CD4-positive, CD25-positive, alpha-beta regulatory T cell (primary cell): ENCODE measurements at regions not wholly inside any gene's neighbourhood (a gene's known extent, or its start where the extent isn't known, plus 50 kb on each side); places are given as distances from the start of the nearest gene placed in this dataset.

Source experiments
- ATAC-seq, 2 donors: fragments of 150-1000 bp; cut with Tn5 transposase; one replicate each; pipeline ENCODE4 v1.10.0; 2021; ENCODE audit warnings: low read depth in 2 of 2, moderate number of reproducible peaks in 2 of 2, moderate library complexity in 1 of 2
- DNase-seq, 3 donors: peaks; one replicate each; pipeline versions ENCODE4 v3.0.0 to v3.0.0-alpha.2; 2012 to 2022; ENCODE audit warnings: mixed read lengths in 1 of 3
- H3K27ac ChIP-seq: one replicate; pipeline ENCODE4 v1.7.0; 2013; ENCODE audit warnings: mild to moderate bottlenecking, low read length; ENCODE audit not compliant: insufficient read depth, poor library complexity, severe bottlenecking
- H3K27me3 ChIP-seq: one replicate; pipeline ENCODE4 v1.7.0; 2013; ENCODE audit warnings: low read length; ENCODE audit not compliant: control insufficient read depth, insufficient read depth
- H3K36me3 ChIP-seq: one replicate; pipeline ENCODE4 v1.7.0; 2013; ENCODE audit warnings: mild to moderate bottlenecking, low read length, moderate library complexity; ENCODE audit not compliant: control insufficient read depth, insufficient read depth
- H3K4me1 ChIP-seq: 2 replicates; pipeline ENCODE4 v1.7.0; 2013; ENCODE audit warnings: mild to moderate bottlenecking, low read length; ENCODE audit not compliant: insufficient read depth, control insufficient read depth, poor library complexity, severe bottlenecking
- H3K4me3 ChIP-seq: one replicate; pipeline ENCODE4 v1.7.0; 2013; ENCODE audit warnings: low read depth, mild to moderate bottlenecking, low read length, moderate library complexity
- H3K9me3 ChIP-seq, 2 experiments: 1 replicate in 1 of 2; 2 replicates in 1 of 2; pipeline ENCODE4 v1.7.0; 2013; ENCODE audit warnings: low read length in 2 of 2, mild to moderate bottlenecking in 1 of 2, moderate library complexity in 1 of 2; ENCODE audit not compliant: control insufficient read depth in 2 of 2
- H3K27ac Mint-ChIP-seq, 3 donors: one replicate each; pipeline ENCODE4 v1.8.0; 2020 to 2022; ENCODE audit warnings: mild to moderate bottlenecking in 3 of 3, mixed read lengths in 3 of 3, moderate library complexity in 2 of 3
- H3K27me3 Mint-ChIP-seq: one replicate; pipeline ENCODE4 v1.8.0; 2022; ENCODE audit warnings: mild to moderate bottlenecking, mixed read lengths
- H3K36me3 Mint-ChIP-seq: one replicate; pipeline ENCODE4 v1.8.0; 2020; ENCODE audit warnings: mixed read lengths
- H3K4me1 Mint-ChIP-seq, 4 donors: one replicate each; pipeline ENCODE4 v1.8.0; 2020 to 2022; ENCODE audit warnings: mixed read lengths in 4 of 4, mild to moderate bottlenecking in 1 of 4
- H3K4me3 Mint-ChIP-seq, 4 donors: one replicate each; pipeline ENCODE4 v1.8.0; 2020 to 2022; ENCODE audit warnings: mild to moderate bottlenecking in 4 of 4, mixed read lengths in 4 of 4, moderate library complexity in 3 of 4
- H3K9me3 Mint-ChIP-seq, 7 donors: one replicate each; pipeline ENCODE4 v1.8.0; 2020 to 2022; ENCODE audit warnings: mixed read lengths in 7 of 7, mild to moderate bottlenecking in 3 of 7, moderate library complexity in 2 of 7

DNA sequence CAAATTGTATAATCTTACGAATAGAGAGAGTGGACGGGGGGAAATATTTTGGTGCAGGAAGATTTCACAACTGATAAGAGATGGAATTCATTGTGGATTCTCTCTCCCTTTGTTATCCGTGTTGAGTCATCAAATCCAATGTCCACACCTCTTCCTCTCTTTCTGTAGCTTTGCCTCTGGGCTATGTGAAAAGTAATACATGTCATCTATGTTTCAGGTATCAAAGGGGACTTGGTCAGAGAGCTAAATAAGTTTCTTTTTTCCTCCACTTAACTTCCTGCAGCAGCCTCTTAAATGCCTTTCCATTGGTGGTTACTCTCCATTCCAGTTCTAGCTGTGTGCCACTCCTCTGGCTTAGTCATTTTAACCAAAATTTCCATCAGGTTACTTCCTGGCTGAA lies 169.3 kb upstream of the NXPH2 start:
- Histone ChIP-seq H3K36me3 (no peaks in the 10 kb centered on the region), H3K27me3 (no peaks in the 10 kb centered on the region), H3K4me1 (no peaks in the 10 kb centered on the region), H3K27ac (no peak overlapping the region), H3K4me3 (no peak overlapping the region), H3K9me3 (no peaks in the 10 kb centered on the region)
- no peaks in the 10 kb centered on the region for H3K4me1 Mint-ChIP-seq
- DNase-seq (no peak), ATAC-seq (no peak)
- no peaks in the 10 kb centered on the region for H3K36me3 Mint-ChIP-seq
- peaks cover 0 to 8% (median 4%) of the 10 kb centered on the region in 7 donors for H3K9me3 Mint-ChIP-seq
- no peaks in the 10 kb centered on the region for H3K27me3 Mint-ChIP-seq
- H3K4me3 Mint-ChIP-seq: no peak overlapping the region
- no peak overlapping the region for H3K27ac Mint-ChIP-seq

GRCh38 chr2:138948070-138948539 lies 167.9 kb upstream of the NXPH2 start:
- no peaks in the 10 kb centered on the region for H3K4me1 ChIP-seq
- H3K27me3 Mint-ChIP-seq: no peaks in the 10 kb centered on the region
- no peaks in the 10 kb centered on the region for H3K9me3 ChIP-seq
- no peak overlapping the region for H3K27ac Mint-ChIP-seq
- H3K36me3 ChIP-seq: no peaks in the 10 kb centered on the region
- no peaks in the 10 kb centered on the region for H3K4me1 Mint-ChIP-seq
- H3K27ac ChIP-seq: no peak overlapping the region
- DNase-seq (no peak), ATAC-seq (no peak)
- no peak overlapping the region for H3K4me3 Mint-ChIP-seq
- no peak overlapping the region for H3K4me3 ChIP-seq
- no peaks in the 10 kb centered on the region for H3K36me3 Mint-ChIP-seq
- no peaks in the 10 kb centered on the region for H3K27me3 ChIP-seq
- H3K9me3 Mint-ChIP-seq: peaks cover 0 to 11% (median 3%) of the 10 kb centered on the region in 7 donors

DNA sequence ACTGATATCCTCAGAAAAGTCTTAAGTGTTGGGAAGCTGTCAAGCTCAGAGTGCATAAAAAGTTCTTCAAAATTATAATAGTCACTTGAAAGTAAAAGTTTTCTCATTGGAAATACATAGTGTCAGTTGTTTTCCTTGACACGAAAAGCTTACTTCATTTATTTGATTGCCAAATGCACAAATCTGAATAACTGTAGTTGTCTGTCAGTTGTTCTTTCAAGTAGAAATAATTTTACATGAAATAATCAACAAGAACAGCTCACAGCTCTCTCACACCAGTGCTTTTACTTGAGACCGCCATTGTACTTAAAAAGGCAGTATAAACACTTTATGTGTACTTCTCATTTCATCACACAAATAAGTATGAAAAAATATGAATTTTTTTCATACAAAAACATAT lies 163.3 kb upstream of the NXPH2 start:
- Mint-ChIP-seq H3K4me1 (no peaks in the 10 kb centered on the region), H3K27me3 (no peaks in the 10 kb centered on the region), H3K36me3 (no peaks in the 10 kb centered on the region), H3K27ac (no peak overlapping the region), H3K4me3 (no peak overlapping the region), H3K9me3 (peaks cover 1 to 12% (median 6%) of the 10 kb centered on the region in 7 donors)
- DNase-seq (no peak), ATAC-seq (no peak)
- H3K27ac ChIP-seq: no peak overlapping the region
- no peaks in the 10 kb centered on the region for H3K36me3 ChIP-seq
- H3K27me3 ChIP-seq: no peaks in the 10 kb centered on the region
- H3K9me3 ChIP-seq: no peaks in the 10 kb centered on the region
- H3K4me1 ChIP-seq: no peaks in the 10 kb centered on the region
- H3K4me3 ChIP-seq: no peak overlapping the region

DNA sequence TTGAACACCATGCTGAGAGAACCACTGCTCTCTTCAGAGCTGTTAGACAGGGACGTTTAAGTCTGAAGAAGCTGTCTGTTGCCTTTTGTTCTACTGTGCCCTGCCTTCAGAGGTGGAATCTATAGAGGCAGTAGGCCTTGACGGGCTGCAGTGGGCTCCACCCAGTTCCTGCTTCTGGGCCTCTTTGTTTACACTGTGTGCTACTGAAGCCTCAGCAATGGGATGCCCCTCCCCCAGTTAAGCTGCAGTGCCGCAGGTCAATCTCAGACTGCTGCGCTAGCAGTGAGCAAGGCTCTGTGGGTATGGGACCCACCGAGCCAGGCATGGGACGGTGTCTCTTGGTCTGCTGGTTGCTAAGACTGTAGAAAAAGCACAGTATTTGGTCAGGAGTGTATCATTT lies 162.3 kb upstream of the NXPH2 start:
- Mint-ChIP-seq H3K36me3 (no peaks in the 10 kb centered on the region), H3K4me1 (no peaks in the 10 kb centered on the region), H3K27ac (no peak overlapping the region), H3K4me3 (no peak overlapping the region), H3K9me3 (peaks cover 1 to 12% (median 6%) of the 10 kb centered on the region in 7 donors), H3K27me3 (no peaks in the 10 kb centered on the region)
- no peak overlapping the region for H3K27ac ChIP-seq
- no peak for ATAC-seq
- H3K27me3 ChIP-seq: no peaks in the 10 kb centered on the region
- H3K36me3 ChIP-seq: no peaks in the 10 kb centered on the region
- no peak overlapping the region for H3K4me3 ChIP-seq
- H3K9me3 ChIP-seq: no peaks in the 10 kb centered on the region
- no peak for DNase-seq
- no peaks in the 10 kb centered on the region for H3K4me1 ChIP-seq

DNA sequence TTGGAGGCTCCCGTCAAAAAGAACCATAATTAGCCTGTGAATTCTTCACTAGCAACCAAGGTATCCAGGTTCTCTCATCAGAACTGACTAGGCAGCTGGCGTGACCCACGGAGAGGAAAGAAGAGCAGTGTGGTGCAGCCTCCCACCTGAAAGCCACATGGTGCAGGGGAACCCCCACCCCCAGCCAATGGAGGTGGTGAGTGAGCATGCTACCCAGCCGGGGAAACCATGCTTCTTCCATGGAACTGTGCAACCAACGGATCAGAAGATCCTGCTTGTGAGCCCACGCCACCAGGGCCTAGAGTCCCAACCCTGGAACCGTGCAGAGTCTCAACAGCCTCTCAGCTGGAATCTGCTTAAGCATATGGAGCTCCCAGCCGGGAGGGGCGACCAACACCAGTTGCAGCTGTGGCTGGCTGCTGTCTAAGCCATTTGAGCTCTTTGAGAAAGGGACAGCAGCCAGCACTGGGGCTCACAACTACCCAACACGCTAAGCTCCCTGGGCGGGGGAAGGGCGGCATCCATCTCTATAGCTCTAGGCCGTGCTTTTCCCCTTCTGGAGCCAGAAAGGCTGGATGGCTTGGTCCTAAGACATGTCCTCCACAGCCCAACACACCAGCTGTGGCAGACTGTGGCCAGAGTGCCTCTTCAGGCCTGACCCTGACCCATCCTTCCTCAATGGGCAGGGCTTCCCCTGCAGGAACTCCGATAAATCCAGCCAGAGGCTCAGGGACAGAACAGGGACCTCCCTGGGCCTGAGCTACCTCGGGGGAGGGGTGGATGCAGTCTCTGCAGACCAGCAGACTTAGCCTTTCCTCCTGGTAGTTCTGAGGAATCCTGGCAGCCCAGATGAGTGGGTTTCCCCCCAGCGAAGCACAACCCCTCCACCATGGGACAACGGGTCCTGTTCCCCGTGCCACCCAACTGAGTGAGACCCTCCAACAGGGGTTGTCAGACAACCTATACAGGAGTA lies 151.4 kb upstream of the NXPH2 start:
- no peak overlapping the region for H3K27ac ChIP-seq
- H3K9me3 ChIP-seq: no peaks in the 10 kb centered on the region
- DNase-seq (no peak), ATAC-seq (no peak)
- peaks cover 0 to 12% (median 2%) of the 10 kb centered on the region in 7 donors for H3K9me3 Mint-ChIP-seq
- H3K4me3 Mint-ChIP-seq: no peak overlapping the region
- no peak overlapping the region for H3K4me3 ChIP-seq
- no peaks in the 10 kb centered on the region for H3K36me3 ChIP-seq
- no peak overlapping the region for H3K27ac Mint-ChIP-seq
- H3K4me1 ChIP-seq: no peaks in the 10 kb centered on the region
- H3K4me1 Mint-ChIP-seq: no peaks in the 10 kb centered on the region
- no peaks in the 10 kb centered on the region for H3K27me3 ChIP-seq
- no peaks in the 10 kb centered on the region for H3K36me3 Mint-ChIP-seq
- H3K27me3 Mint-ChIP-seq: no peaks in the 10 kb centered on the region

GRCh38 chr2:138930571-138930970 lies 150.4 kb upstream of the NXPH2 start:
- Mint-ChIP-seq H3K27ac (no peak overlapping the region), H3K4me3 (no peak overlapping the region), H3K9me3 (peaks cover 0 to 12% (median 2%) of the 10 kb centered on the region in 7 donors), H3K36me3 (no peaks in the 10 kb centered on the region), H3K4me1 (no peaks in the 10 kb centered on the region), H3K27me3 (no peaks in the 10 kb centered on the region)
- no peak for ATAC-seq
- Histone ChIP-seq H3K27me3 (no peaks in the 10 kb centered on the region), H3K4me3 (no peak overlapping the region), H3K4me1 (no peaks in the 10 kb centered on the region), H3K36me3 (no peaks in the 10 kb centered on the region), H3K9me3 (no peaks in the 10 kb centered on the region), H3K27ac (no peak overlapping the region)
- no peak for DNase-seq

GRCh38 chr2:138928374-138929021 lies 148.3 kb upstream of the NXPH2 start:
- H3K4me1 ChIP-seq: no peaks in the 10 kb centered on the region
- no peaks in the 10 kb centered on the region for H3K27me3 ChIP-seq
- Mint-ChIP-seq H3K4me1 (no peaks in the 10 kb centered on the region), H3K36me3 (no peaks in the 10 kb centered on the region), H3K27ac (no peak overlapping the region), H3K4me3 (no peak overlapping the region), H3K27me3 (no peaks in the 10 kb centered on the region), H3K9me3 (peaks cover 0 to 12% (median 2%) of the 10 kb centered on the region in 7 donors)
- ATAC-seq (no peak), DNase-seq (no peak)
- no peak overlapping the region for H3K27ac ChIP-seq
- no peaks in the 10 kb centered on the region for H3K36me3 ChIP-seq
- H3K4me3 ChIP-seq: no peak overlapping the region
- no peaks in the 10 kb centered on the region for H3K9me3 ChIP-seq
